ENCODE measurements at regions not wholly inside any gene's neighbourhood (a gene's known extent, or its start where the extent isn't known, plus 50 kb on each side); places are given as distances from the start of the nearest gene placed in this dataset.

- TF ChIP-seq ZNF577 (CRISPR knock-in tag; IDR thresholded peaks at IDR 0.05; ENCODE audit: borderline replicate concordance, low read depth) (no peak), SP140L (CRISPR knock-in tag; IDR thresholded peaks at IDR 0.05; ENCODE audit: borderline replicate concordance) (no peak), ZNF879 (CRISPR knock-in tag; IDR thresholded peaks at IDR 0.05) (no peak), MTF1 (CRISPR knock-in tag; IDR thresholded peaks at IDR 0.05) (no peak), FOXO1 (CRISPR knock-in tag; IDR thresholded peaks at IDR 0.05) (no peak)
Measured at GRCh38 chr11:134541951-134542350, 129.9 kb upstream of the B3GAT1 start (continued).

- no peak overlapping the region for H3K4me3 ChIP-seq (replicated peaks in 1 of 3; ENCODE audit: insufficient read depth in 1 of 3, low read depth in 2 of 3, low read length in 3 of 3)
Measured at GRCh38 chr11:134541355-134541754, 129.3 kb upstream of the B3GAT1 start.

More at GRCh38 chr11:134541355-134541754, 129.3 kb upstream of the B3GAT1 start:
- Histone ChIP-seq H2AFZ (ENCODE audit: low read length) (no peak overlapping the region), H3K4me2 (ENCODE audit: low read depth, low read length) (no peak overlapping the region), H3K9ac (ENCODE audit: insufficient read depth, low read depth, low read length) (no peak overlapping the region), H3K36me3 (replicated peaks in 1 of 2; ENCODE audit: control insufficient read depth in 1 of 2, insufficient read depth in 2 of 2, low read length in 2 of 2) (no peaks in the 10 kb centered on the region), H3K79me2 (ENCODE audit: insufficient read depth, low read length) (no peaks in the 10 kb centered on the region), H3K27me3 (ENCODE audit: control insufficient read depth in 1 of 2, insufficient read depth in 2 of 2, low read length in 2 of 2) (peaks cover 6 to 24% of the 10 kb centered on the region in 2 experiments; a peak in 3 of 5 replicates), H3K27ac (ENCODE audit: extremely low read length, insufficient read depth, low read length) (no peak overlapping the region), H3K9me3 (ENCODE audit: low read length) (no peaks in the 10 kb centered on the region), H4K20me1 (ENCODE audit: insufficient read depth, low read length) (no peaks in the 10 kb centered on the region), H3K4me1 (ENCODE audit: insufficient read depth, low read length) (no peaks in the 10 kb centered on the region)
- WGBS (ENCODE audit: low lambda C conversion rate): 4% methylated on average over 5 of the region's 6 CpGs
- ATAC-seq (no peak), FAIRE-seq (no peak), DNase-seq (ENCODE audit: low spot score) (no peak)
- BruUV-seq (replicated peaks): no TSS peak
- no peak for TF ChIP-seq KLF15 (CRISPR knock-in tag; IDR thresholded peaks at IDR 0.05; ENCODE audit: borderline replicate concordance)
- TF ChIP-seq ZNF383 (CRISPR knock-in tag; IDR thresholded peaks at IDR 0.05; ENCODE audit: borderline replicate concordance): no peak
- TF ChIP-seq SAFB2 (CRISPR knock-in tag; IDR thresholded peaks at IDR 0.05; ENCODE audit: borderline replicate concordance, low read depth): no peak
- no peak for TF ChIP-seq U2AF1 (optimal IDR thresholded peaks at IDR 0.05; ENCODE audit: low read depth, low read length)
- no peak for TF ChIP-seq HOXA5 (CRISPR knock-in tag; IDR thresholded peaks at IDR 0.05)
- no peak for TF ChIP-seq HIVEP1 (CRISPR knock-in tag; IDR thresholded peaks at IDR 0.05)
- no peak for TF ChIP-seq GZF1 (CRISPR knock-in tag; IDR thresholded peaks at IDR 0.05)
- no peak for TF ChIP-seq NFE2 (CRISPR knock-in tag; IDR thresholded peaks at IDR 0.05)
- no peak for TF ChIP-seq SOX6 (IDR thresholded peaks at IDR 0.05)
- TF ChIP-seq SOX6 (CRISPR knock-in tag; IDR thresholded peaks at IDR 0.05): no peak
- TF ChIP-seq ZNF329 (CRISPR knock-in tag; IDR thresholded peaks at IDR 0.05; ENCODE audit: low read depth): no peak
- TF ChIP-seq CBX1 (IDR thresholded peaks at IDR 0.05; ENCODE audit: low read depth): no peak
- TF ChIP-seq ISL2 (CRISPR knock-in tag; IDR thresholded peaks at IDR 0.05): no peak
- in situ Hi-C loops (cut with HindIII; ENCODE audit: extremely low pct_ligation_motif_present, low pct_unique_long_range_greater_than_20kb) (no loop called here), intact Hi-C loops (cut with micrococcal nuclease; ENCODE audit: unreplicated experiment) (no loop called here)
- POLR2A ChIA-PET: no interaction called here
- CTCF ChIA-PET (ENCODE audit: low intra/inter-chr PET ratio, low total read pairs): no interaction called here
